ENCODE measurements at regions not wholly inside any gene's neighbourhood (a gene's known extent, or its start where the extent isn't known, plus 50 kb on each side); places are given as distances from the start of the nearest gene placed in this dataset.

- no peak for TF ChIP-seq CTCF (IDR thresholded peaks at IDR 0.05)
- TF ChIP-seq POLR2A (IDR thresholded peaks at IDR 0.05), result no peak
- TF ChIP-seq POLR2AphosphoS5 (IDR thresholded peaks at IDR 0.05), result no peak
- no peak for TF ChIP-seq EP300 (IDR thresholded peaks at IDR 0.05)
Observed at GRCh38 chr10:2543142-2543886, 524.0 kb upstream of the PFKP start.

Data from suprapubic skin (tissue), 4 donors.